ENCODE measurements at regions not wholly inside any gene's neighbourhood (a gene's known extent, or its start where the extent isn't known, plus 50 kb on each side); places are given as distances from the start of the nearest gene placed in this dataset.

DNA sequence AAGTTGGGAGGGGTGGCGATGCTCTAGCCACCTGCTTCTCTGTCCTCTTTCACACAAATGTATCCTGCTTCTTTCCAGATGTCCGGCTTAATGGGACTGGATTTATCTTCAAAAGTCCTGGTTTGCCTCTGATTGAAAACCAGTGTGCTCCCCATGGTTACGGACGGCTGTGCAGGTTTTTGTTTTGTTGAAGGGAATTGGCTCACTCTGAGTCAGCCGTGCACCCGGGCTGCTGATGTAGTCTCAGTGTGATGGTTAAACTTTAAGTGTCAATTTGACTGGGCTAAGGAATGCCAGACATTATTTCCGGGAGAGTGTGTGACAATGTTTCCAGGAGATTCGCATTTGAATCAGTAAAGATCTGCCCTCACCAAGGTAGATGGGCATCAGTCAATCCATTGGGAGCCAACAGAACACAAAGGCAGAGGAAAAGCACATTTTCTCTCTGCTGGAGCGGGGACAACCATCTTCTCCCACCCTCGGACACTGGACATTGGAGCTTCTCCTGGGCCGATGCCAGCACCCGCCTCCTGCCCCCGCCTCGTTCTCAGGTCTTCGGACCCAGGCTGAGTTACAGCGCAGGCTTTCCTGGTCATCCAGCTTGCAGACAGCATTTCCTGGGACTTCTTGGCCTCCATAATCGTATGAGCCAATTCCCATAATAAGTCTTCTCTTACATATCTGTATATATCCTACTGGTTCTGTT is 126.9 kb upstream of the TNRC6C start:
- TF ChIP-seq POLR2AphosphoS5 (IDR thresholded peaks at IDR 0.05; ENCODE audit: low read depth, low read length) (no peak), POLR2A (IDR thresholded peaks at IDR 0.05; ENCODE audit: low read depth, low read length) (no peak), POU2F2 (IDR thresholded peaks at IDR 0.05; ENCODE audit: low read depth, low read length) (no peak), TAF1 (IDR thresholded peaks at IDR 0.05; ENCODE audit: low read depth, low read length) (no peak), PAX5 (IDR thresholded peaks at IDR 0.05; ENCODE audit: insufficient read depth, low read length, severe bottlenecking) (no peak)
